Medulla oblongata (tissue), 1 donor: ENCODE measurements at regions not wholly inside any gene's neighbourhood (a gene's known extent, or its start where the extent isn't known, plus 50 kb on each side); places are given as distances from the start of the nearest gene placed in this dataset.
"Not testable (repeated sequence)": the region's sequence is repeated elsewhere in the genome, so short reads cannot be mapped to it uniquely, and the experiment has no call there.

Experiments
- DNase-seq: peaks from one replicate; pipeline ENCODE4 v3.0.0-alpha.2; 2015; ENCODE audit errors: extremely low spot score

DNA sequence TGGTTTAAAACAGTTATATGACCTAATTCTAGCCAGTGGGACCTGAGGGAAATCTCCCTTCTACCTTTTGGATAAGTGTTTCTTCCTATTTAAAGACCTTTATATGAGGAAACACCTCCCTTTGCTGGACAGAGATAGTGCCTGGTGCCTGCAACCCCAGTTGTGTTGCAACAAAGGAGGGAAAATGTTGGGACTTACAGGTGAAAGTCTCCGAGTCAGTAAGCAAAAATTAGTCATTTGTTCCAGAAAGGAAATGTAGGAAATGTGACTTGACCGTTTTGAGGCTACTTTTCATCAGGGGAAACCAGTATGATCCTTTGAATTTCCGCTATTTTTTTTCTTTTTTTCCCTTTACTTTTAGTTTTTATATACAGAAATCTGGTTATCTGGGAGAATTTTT, 165.5 kb downstream of the DKK1 start:
- DNase-seq: no peak

DNA sequence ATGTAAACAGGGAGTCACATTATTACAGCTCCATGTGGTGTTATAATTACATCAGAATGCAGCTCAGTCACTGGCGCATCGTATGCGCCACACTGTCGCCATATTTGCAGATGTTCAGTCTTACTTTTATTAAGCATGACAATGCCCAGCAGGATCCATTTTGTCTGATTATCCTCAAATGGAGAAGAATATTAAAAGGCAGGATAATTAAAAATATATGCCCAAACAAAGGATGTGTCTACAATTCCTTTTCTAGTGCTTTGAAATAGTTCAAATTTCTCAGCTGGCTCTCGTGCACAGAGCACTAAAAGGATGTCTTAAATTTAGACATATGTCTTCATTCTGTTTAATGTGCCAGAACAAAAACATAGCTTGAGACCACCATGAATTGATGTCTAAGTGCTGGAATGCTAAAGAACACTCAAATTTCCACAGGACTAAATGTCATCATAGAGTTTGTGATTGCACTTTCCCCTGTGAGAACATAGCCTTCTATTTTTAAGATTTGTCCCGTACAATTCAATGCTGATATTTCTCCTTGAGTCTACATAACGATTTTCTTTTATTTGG, 168.0 kb downstream of the DKK1 start:
- DNase-seq: no peak

DNA sequence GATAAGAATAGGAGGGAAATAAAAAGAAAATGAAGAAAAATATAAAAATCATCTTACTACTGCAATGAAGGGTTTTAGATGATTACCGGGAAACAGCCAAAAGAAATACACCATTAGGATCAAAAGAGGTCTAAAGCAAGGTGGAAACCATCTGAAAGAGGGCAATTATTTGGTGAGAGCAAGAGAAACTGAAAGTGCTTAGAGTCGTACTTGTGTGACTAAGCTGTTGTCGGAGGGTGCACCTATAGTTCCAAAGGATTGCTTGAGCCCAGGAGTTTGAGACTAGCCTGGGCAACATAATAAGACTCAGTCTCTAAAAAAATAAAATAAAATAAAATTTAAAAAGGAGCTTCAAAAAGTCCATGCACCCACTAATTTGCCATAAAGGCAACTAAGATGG, 169.5 kb downstream of the DKK1 start:
- no peak for DNase-seq

DNA sequence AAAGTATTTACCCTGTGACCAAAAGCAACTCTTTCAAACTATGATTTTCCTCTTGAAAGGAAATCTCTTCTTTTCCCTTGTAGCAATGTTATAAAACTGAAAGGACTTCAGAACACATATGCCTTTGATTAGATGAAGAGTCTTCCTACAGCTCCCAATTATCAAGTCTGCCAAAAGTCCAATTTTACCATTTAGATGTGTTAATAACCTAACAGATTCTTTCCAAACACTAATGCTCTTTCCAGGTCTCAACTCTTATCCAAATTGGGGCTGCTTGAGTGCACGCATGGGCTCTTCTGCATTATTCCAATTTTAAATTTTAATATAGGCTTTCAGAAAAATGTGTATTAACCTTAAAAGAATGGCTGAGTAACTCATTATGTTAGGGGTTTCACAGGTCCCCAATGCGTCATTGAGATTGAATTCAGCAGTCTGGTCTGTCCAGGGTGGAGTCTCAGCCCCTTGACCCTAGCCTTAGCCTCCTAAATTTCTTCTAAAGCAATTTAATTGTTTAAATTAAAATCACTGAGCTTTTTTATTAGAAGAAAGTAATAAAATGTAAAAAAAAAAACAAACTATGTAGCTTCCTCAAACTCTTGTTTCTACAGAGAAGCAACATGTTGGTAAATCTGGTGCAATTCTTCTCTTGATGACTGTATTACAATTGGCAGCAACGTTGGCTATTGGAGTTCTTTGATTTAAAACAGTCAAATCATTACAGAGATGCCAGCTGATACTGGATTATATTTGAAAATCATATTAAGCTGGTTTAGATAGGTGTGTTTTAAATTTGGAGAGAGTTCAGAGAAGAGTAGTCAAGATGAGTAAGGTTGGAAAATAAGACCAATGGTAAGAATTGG, 170.4 kb downstream of the DKK1 start:
- no peak for DNase-seq

DNA sequence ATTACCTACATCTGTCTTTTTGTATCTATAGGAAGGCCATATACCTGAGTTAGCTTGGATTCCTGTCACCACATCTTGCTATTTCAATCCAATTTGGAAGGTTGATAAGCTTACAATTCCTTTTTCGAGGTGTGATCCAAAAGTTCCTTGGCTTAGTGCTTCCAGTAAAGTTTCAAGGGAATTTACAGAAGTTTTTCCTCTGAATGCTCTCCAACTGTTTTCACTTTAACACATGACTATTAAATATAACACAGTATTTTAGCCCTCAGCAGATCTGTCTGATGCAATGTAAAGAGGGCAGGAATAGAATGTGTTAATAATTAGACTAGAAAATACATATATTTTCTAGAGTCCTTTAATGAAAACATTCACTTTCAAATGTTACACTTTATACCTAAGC, 171.4 kb downstream of the DKK1 start:
- no peak for DNase-seq

DNA sequence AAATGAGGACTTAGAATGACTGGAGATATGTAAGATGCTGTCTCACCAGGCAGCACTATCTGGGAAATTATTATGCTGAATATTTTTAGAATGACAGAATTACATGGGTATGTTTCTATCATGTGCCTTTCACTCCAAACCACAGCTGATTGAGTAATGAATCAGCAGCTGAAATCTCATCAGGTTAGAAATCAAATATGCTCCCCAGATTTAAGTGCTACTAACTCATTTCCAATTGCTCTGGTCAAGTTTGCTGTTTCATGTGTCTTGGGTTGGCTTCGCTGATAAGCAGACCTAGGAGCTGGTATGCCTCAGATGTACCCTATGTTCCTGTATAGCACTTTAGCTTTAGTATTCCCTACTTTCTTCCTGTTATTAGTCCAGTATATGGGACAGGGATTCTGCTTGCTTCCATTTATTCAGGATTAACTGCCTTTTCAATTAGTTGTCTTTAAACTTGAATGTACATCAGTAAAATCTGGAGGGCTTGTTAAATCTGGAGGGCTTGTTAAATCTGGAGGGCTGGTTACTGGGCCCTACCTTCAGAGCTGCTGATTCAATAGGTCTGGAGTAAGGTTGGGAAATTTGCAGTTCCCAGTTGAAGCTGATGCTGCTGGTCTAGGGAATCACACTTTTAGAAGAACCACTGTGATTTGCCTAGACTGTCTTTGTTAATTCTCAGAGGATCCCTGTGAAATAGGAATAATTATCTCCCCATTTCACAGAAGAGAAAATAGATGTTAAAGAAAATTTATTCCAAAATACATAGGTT, 172.9 kb downstream of the DKK1 start:
- DNase-seq: no peak

DNA sequence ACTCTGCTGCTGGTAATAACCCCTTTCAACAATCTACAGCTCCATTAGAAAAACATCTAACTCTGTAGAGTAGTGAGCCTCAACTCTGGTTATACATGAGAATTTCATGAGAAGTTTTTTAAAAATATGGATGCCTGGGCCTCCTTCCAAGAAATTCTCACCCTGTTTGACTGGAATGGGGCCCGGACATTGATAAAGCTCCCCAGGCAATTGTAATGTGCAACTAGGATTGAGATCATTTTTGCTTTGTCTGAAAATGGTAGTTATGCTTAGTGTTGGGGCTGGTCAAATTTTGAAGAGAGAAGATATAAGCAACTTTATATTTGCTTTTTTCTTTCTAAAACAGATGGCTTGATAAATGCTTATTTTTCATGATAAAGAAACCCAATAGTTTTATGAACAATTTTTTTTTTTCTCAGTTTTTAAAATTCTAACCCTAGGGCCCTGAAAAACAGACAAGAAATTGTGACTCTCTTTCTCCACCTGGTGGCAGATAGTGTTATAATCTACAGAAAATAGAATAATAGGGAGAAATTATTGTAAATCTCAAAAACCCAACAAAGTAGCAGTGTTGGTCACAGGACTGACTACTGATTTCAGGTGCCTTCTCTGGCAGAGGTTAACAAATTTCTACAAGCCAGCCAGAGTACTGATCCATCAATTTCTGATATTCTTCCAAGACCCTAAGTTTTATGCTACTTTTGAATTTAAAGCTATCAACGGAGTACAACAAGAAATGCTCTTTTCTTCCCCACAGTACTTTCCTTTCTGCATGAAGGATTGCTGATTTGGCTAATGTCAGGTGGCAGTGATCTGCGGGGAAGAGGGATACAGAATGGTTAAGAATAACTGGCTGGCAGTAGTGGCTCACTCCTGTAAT, 174.8 kb downstream of the DKK1 start:
- DNase-seq: peak; percentile 47

DNA sequence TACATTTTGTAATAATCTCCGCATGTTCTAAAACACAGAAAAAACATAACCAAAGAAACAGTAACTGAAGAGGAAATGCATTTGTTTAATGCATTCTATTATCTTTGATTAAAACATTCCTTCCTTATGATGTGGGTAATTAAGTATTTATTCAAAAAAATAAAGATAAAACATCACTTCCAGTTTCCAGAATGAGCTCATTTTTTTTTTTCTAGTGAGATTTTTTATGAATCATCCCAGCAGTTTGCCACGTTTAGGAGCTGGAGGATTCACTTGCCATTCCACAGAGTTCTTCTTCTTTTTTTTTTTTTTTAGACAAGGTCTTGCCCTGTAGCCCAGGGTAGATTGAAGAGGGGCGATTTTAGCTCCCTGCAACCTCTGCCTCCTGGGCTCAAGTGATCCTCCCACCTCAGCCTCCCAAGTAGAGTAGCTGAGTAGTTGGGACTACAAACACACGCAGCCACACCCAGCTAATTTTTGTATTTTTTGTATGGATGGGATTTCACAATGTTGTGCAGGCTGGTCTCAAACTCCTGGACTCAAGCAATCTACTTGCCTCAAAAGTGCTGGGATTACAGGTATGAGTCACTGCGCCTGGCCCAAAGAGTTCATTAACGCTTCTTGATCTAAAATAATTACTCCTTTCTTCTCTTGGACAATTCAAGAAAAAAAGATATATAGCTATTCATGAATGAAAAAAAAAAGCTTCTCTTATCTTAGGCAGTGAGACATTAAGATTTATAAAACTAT, 177.3 kb downstream of the DKK1 start:
- no peak for DNase-seq

DNA sequence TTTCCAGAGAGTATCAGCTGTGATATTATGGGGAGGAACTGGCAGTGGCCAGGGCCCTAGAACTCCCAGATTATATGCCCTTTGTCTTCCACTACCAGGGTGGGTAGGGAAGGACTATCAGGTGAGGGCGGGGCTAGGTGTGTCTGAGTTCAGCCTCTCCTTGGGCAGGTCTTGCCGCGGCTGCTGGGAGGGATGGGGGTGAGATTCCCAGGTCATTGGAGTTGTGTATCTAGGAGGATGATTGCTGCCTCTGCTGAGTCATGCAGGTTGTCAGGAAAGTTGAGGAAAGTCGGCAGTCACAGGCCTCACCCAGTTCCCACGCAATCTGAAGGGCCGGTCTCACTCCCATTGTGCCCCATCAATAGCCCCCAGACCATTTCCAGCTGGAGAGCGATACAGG, 185.2 kb downstream of the DKK1 start:
- no peak for DNase-seq

DNA sequence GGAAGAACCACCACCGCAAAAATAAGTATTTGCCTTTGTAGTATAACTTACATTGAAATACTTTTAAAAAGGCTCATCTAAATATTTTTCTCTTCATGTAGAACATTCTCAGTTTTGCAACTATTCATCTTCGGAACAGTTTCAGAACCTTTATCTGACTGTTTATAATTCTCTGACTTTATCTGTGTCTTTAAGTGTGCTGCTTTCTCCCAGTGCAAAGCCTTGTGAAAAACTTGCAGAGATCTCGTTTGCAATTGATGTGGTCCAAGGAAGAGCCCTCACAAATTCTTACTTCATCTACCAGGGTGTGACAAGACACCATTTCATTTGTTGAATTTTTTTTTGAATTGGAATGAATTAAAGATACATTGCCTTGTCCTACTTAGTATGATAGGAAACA, 186.4 kb downstream of the DKK1 start:
- DNase-seq: no peak

DNA sequence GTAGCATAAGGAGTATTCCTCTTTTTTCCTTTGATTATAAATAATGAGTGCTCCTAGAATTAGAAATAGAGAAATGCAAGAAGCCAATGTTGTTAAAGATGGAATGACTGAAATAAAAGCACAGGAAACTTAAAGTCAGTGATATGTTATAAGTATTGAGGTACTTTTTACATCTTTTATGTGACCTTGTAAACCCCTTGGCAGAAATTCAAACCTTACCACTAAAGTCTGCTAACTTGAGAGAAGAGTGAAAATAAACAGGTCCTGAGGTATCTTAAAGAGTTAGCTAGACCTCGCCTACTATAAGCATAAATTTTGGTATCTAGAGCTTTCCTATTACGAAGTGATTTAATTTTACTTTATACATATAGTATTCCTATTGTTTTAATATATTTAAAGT, 188.2 kb downstream of the DKK1 start:
- DNase-seq: no peak

DNA sequence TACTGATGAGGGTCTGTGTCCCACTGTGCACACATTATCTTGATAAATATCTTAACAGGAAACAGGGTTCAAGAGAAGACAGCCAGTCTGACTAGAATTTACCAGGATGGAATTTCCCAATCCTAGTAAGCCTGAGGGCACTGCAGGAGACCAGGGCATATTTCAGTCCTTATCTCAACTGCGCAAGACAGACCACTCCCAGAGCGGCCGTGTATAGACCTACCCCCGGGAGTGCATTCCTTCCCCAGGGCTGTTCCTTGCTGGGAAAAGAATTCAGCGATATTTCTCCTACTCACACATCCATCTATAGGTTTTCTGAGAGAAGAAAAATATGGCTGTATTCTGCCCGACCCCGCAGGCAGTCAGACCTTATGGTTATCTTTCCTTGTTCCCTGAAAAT, 191.3 kb downstream of the DKK1 start:
- DNase-seq: not testable (repeated sequence)

DNA sequence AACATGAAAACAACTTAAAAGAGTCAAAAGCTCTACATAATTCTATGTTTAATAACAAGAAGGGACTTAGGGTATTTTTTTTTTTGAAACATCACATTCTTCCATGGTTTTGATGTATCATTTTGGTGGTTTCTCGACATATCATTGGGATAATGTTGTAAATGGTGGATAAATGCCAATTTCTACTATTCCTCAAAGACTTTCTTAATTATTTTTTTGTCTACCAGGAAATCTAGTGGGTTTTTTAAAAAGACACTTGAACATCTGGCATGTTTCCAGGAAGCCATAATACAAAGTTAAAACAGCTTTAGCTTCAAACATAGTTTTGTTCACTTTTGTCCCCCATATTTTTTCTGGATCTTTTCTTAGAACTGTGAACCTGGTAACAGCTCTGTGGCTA, 200.4 kb downstream of the DKK1 start:
- no peak for DNase-seq

DNA sequence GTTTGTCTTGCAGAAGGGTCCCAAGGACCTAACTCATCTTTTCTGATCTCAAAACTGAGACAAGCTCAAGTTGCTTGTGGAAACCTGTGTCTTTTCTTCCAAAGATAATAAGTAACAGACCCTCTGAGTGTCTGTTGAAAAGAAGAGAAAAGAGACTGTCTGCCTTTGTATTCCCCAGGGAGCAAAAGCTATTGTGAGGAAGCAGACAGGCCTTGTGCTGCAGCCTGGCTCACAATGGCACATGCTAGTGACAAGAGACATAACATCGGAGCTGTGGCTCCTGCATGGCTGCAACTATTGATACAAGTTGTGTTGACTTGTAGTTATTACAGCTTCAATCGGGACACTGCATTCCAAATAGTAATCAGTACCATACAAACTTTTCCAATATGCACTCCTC, 202.9 kb downstream of the DKK1 start:
- DNase-seq: peak; percentile 55

DNA sequence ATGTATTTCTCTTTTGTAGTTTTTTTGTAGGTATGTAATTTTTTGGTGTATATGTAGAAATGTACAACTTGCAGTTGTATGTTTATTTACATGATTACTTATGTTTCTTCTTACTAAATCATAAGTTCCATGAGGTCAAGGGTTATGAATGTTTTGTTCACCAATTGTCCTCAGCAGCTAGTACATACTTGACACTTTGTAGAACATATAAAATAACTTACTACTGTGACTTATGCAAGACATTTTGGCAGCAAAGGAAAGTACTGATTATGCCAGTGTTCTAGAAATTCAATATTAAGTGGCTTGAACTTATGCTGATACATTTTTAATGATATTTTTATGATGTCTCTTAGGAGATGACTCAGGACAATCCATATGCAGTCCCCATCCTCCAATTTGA, 209.6 kb downstream of the DKK1 start:
- DNase-seq: no peak

DNA sequence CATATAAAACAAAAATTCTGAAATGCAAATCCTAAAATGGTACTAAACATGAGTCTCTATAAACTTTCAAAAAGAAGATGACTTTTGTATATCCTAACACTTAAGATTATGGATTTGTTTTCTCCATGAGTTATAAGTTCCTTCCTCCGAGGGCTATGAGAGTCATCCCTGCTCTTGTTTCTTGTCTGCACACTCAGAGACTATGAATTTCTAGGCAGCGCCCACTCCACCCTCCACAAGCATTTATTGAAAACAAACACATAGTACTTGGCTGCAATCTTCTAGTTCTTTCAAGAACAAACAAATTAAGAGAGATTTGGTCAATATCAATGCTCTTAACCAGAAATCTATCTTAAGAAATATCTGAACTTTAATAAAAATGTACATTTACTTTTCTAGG, 211.7 kb downstream of the DKK1 start:
- no peak for DNase-seq

DNA sequence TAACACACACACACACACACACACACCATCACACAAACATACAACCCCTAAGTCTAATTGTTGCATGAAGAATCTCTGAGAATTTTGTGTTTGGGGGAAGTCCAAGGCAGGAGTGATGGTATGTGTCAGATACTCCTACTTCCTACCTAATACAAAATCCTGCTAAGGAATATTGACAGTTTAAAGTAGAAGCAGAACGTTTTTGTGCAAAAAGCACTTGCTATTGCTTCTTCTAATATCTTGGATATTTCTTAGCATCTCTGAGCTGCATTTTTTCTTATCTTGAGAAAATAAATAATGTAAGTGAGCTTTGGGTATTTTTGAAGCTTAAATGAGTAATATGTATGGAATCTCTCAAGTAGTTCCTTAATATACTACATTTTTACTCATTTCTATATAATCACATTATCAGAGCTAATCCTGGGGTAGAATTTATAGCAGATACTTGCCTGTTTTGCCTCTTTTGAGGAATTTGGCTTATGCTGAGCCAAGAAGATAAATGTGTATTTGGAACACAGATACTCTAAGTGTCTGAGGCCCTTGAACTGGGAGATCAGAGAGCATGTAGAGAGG, 212.3 kb downstream of the DKK1 start:
- no peak for DNase-seq

DNA sequence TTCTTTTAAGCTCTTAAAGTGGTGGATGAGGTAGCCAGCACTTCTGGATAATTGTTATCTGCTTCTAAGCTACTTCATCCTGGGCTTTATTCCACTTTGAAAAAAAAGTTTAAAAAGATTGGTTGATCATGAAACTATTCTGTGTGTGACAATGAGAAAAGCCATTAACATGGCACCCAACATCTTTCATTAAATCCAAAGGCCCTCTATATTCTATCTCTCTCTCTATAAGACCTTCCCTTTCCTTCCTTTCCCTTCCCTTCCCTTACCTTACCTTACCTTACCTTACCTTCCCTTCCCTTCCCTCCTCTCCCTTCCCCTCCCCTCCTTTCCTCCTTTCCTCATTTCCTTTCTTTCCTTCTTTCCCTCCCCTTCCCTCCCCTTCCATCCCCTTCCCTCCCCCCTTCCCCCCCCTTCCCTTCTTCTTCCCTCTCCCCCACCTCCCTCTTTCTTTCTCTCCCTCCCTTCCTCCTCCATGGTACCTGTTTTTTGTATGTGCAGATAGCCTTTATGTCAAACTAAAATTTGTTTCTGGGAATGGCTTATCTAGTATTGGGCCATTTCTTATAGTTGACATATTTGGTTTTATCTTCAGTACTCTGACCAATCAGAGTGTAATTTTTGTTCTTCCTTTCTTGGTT, 218.7 kb downstream of the DKK1 start:
- DNase-seq: no peak

DNA sequence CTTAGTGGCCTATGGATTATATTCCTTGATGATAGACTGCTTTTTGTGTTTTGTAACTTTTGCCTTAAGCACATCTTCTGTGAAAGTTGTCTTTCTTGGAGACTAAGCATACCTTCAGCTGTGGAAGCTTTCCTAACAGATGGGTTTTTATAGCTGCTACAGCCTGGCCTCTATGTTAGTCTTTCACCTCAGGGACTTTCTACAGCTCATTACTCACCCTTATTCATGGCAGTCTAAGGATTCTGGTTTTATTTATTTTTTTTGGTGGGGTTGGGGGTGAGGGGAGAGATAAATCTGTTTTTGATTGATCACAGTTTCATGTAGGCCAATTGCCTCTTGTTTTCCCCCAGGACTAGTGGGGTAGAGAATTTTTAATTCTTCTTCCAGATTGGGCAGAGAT, 219.9 kb downstream of the DKK1 start:
- DNase-seq: no peak

DNA sequence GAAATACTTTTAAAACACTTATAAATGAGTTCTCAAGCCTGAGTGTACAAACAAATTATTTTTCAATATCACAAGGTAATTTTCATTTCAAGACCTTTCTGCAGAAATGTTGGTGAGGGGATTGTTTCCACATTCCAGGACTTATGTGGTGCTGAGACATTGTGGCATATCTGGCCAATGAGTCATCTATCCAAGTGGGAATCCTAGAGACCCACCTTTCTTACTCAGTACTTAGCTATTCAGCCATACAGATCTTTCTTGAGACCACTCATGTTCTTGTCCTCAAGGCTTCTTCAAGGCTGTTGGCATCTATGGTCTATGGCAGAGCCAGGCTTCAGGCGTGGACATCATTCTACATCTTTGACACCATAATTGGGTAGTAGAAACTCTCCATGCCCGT, 225.4 kb downstream of the DKK1 start:
- DNase-seq: no peak
